Endothelial cell of umbilical vein (primary cell): ENCODE measurements at regions not wholly inside any gene's neighbourhood (a gene's known extent, or its start where the extent isn't known, plus 50 kb on each side); places are given as distances from the start of the nearest gene placed in this dataset.

Experiments
- BruUV-seq: library from RNA; stranded (reverse); fragments of 400-500 nt; replicated peaks from 2 replicates; lab custom pipeline; 2021; lab: Mats Ljungman, UMichigan
- CTCF ChIA-PET: fragments of 300-600, 350-600 bp; sonication (Branson Sonifier 250); formaldehyde crosslinking; loops from one replicate; lab custom pipeline; 2021; ENCODE audit warnings: antibody characterized with exemption, inconsistent platforms; lab: Charles Lee
- POLR2A ChIA-PET: fragments of 300-600, 350-600 bp; sonication (Branson Sonifier 250); formaldehyde crosslinking; loops from one replicate; lab custom pipeline; 2021; ENCODE audit warnings: antibody characterized with exemption, inconsistent platforms; lab: Charles Lee
- DNase-seq: peaks from one replicate; pipeline ENCODE4 v3.0.0-alpha.2; 2011; ENCODE audit warnings: low read depth, low spot score
- FAIRE-seq: peaks from 2 replicates; lab custom pipeline; 2011; peaks lifted over from hg19 to GRCh38; lab: Jason Lieb, UNC
- H2AFZ ChIP-seq: 2 replicates; pipeline ENCODE4 v1.6.0; 2012; ENCODE audit warnings: low read depth, low read length, control low read depth, inconsistent platforms
- H3K27ac ChIP-seq: 2 replicates; pipeline ENCODE4 v1.5.1; 2011; ENCODE audit warnings: low read depth, mild to moderate bottlenecking, control low read depth, low read length, moderate library complexity; ENCODE audit not compliant: insufficient read depth
- H3K27me3 ChIP-seq, 2 experiments: 2 replicates each; pipeline versions ENCODE4 v1.6.0 to v1.6.1; 2011; ENCODE audit warnings: low read length in 2 of 2, mixed read lengths in 1 of 2; ENCODE audit not compliant: control insufficient read depth in 2 of 2, insufficient read depth in 2 of 2
- H3K36me3 ChIP-seq, 2 experiments: 2 replicates in 1 of 2; 3 replicates in 1 of 2; pipeline ENCODE4 v1.5.1; 2011; ENCODE audit warnings: low read length in 2 of 2, mild to moderate bottlenecking in 1 of 2, moderate library complexity in 1 of 2; ENCODE audit not compliant: control insufficient read depth in 2 of 2, insufficient read depth in 2 of 2; ENCODE audit errors: extremely low read depth in 1 of 2
- H3K4me1 ChIP-seq: 3 replicates; pipeline ENCODE4 v1.5.1; 2011; ENCODE audit warnings: mild to moderate bottlenecking, low read length; ENCODE audit not compliant: control insufficient read depth, insufficient read depth; ENCODE audit errors: extremely low read depth
- H3K4me2 ChIP-seq: 2 replicates; pipeline ENCODE4 v1.6.1; 2011; ENCODE audit warnings: low read length, control low read depth, mixed read lengths; ENCODE audit not compliant: insufficient read depth
- H3K4me3 ChIP-seq, 3 experiments: fragments of 200-600 bp in 1 of 3; sonication (generic), shearing (Covaris generic) in 1 of 3; replicated peaks in 1 of 3; 2 replicates each; pipeline ENCODE4 v1.5.1; 2011 to 2016; ENCODE audit warnings: control low read depth in 3 of 3, low read length in 3 of 3, mild to moderate bottlenecking in 2 of 3, inconsistent platforms in 1 of 3, low read depth in 1 of 3, moderate library complexity in 1 of 3; ENCODE audit not compliant: insufficient read depth in 1 of 3
- H3K79me2 ChIP-seq: 2 replicates; pipeline ENCODE4 v1.6.0; 2012; ENCODE audit warnings: low read length, inconsistent platforms; ENCODE audit not compliant: control insufficient read depth, insufficient read depth
- H3K9ac ChIP-seq: replicated peaks from 2 replicates; pipeline ENCODE3; 2011; ENCODE audit warnings: low read length, control low read depth; ENCODE audit not compliant: insufficient read depth; ENCODE audit errors: extremely low read depth
- H3K9me1 ChIP-seq: replicated peaks from 3 replicates; pipeline ENCODE4 v1.6.0; 2011; ENCODE audit warnings: mild to moderate bottlenecking, low read length; ENCODE audit not compliant: control insufficient read depth, insufficient read depth; ENCODE audit errors: extremely low read depth
- H3K9me3 ChIP-seq: replicated peaks from 2 replicates; pipeline ENCODE4 v1.5.1; 2012; ENCODE audit warnings: low read length, inconsistent platforms; ENCODE audit not compliant: control insufficient read depth, insufficient read depth
- H4K20me1 ChIP-seq: replicated peaks from 2 replicates; pipeline ENCODE3; 2011; ENCODE audit warnings: mild to moderate bottlenecking, low read length; ENCODE audit not compliant: control insufficient read depth, insufficient read depth; ENCODE audit errors: extremely low read depth
- EZH2 ChIP-seq: IDR thresholded peaks from 2 replicates; pipeline ENCODE4 v1.6.1; 2012; ENCODE audit warnings: borderline replicate concordance, low read depth, mild to moderate bottlenecking, moderate library complexity, low read length, inconsistent platforms; ENCODE audit not compliant: severe bottlenecking
- GATA2 ChIP-seq: IDR thresholded peaks from 2 replicates; pipeline ENCODE4 v1.7.0; 2011; ENCODE audit warnings: low read depth, mild to moderate bottlenecking, moderate library complexity, mixed read lengths, low read length; ENCODE audit not compliant: insufficient read length, insufficient read depth
- JUN ChIP-seq: IDR thresholded peaks from 2 replicates; pipeline ENCODE4 v1.6.1; 2011; ENCODE audit warnings: borderline replicate concordance, low read depth; ENCODE audit not compliant: insufficient read length, insufficient read depth
- MYC ChIP-seq: IDR thresholded peaks from one replicate; pipeline ENCODE4 v1.6.1; 2011; ENCODE audit warnings: mild to moderate bottlenecking, low read depth, low read length
- POLR2A ChIP-seq: IDR thresholded peaks from 2 replicates; pipeline ENCODE4 v1.6.1; 2012; ENCODE audit warnings: low read depth, mild to moderate bottlenecking, control low read depth, low read length
- dilution Hi-C: fragments of 300-500 bp; cut with MboI; formaldehyde crosslinking; loops from one replicate; pipeline ENCODE4 v1.15.0; 2019; ENCODE audit warnings: low sequenced_read_pairs; ENCODE audit not compliant: extremely low pct_ligation_motif_present
- intact Hi-C: fragments of 100-400 bp; cut with micrococcal nuclease; formaldehyde crosslinking; loops from one replicate; pipeline ENCODE4 v1.10.0; 2022
- TF ChIP-seq, protein P1 (sequence below), 2 donors: IDR thresholded peaks; 1 replicate in 1 of 2; 2 replicates in 1 of 2; pipeline ENCODE4 v1.5.1; 2011; ENCODE audit warnings: low read length in 2 of 2, mild to moderate bottlenecking in 2 of 2, moderate library complexity in 2 of 2, control low read depth in 1 of 2, inconsistent platforms in 1 of 2, low read depth in 1 of 2; ENCODE audit not compliant: insufficient read depth in 1 of 2; ENCODE audit errors: extremely low read depth in 1 of 2
- TF ChIP-seq, protein P2 (sequence below): IDR thresholded peaks from 2 replicates; pipeline ENCODE4 v1.6.1; 2011; ENCODE audit not compliant: insufficient read depth, insufficient read length

DNA sequence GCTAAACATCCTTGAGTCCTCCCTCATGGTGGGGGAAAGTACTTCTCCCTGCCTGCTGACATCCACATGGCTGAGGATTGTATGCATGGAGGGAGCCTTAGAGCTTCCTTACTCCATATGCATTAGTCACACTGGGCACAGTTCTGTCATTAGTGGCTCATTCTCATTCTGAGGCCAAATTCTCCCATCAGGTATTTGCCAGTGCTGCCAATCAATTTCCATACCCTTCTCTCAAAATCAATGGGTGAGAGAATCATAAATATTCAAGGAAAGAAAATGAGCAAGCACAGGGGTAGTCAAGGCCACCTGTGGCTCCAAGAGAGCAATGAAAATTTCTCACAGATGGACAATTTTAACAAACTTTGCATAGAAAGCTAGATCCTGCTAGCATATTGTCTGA, 422.6 kb upstream of the SETBP1 start:
- Histone ChIP-seq H3K4me2 (no peak overlapping the region), H3K27ac (no peak overlapping the region), H2AFZ (no peak overlapping the region), H3K27me3 (no peaks in the 10 kb centered on the region), H3K9ac (no peak overlapping the region), H3K9me3 (no peaks in the 10 kb centered on the region), H3K79me2 (no peaks in the 10 kb centered on the region), H3K9me1 (no peaks in the 10 kb centered on the region), H4K20me1 (no peaks in the 10 kb centered on the region), H3K4me3 (no peak overlapping the region), H3K36me3 (no peaks in the 10 kb centered on the region), H3K4me1 (no peaks in the 10 kb centered on the region)
- no peak for DNase-seq
- no peak for TF ChIP-seq EZH2
- TF ChIP-seq, protein P1, sequence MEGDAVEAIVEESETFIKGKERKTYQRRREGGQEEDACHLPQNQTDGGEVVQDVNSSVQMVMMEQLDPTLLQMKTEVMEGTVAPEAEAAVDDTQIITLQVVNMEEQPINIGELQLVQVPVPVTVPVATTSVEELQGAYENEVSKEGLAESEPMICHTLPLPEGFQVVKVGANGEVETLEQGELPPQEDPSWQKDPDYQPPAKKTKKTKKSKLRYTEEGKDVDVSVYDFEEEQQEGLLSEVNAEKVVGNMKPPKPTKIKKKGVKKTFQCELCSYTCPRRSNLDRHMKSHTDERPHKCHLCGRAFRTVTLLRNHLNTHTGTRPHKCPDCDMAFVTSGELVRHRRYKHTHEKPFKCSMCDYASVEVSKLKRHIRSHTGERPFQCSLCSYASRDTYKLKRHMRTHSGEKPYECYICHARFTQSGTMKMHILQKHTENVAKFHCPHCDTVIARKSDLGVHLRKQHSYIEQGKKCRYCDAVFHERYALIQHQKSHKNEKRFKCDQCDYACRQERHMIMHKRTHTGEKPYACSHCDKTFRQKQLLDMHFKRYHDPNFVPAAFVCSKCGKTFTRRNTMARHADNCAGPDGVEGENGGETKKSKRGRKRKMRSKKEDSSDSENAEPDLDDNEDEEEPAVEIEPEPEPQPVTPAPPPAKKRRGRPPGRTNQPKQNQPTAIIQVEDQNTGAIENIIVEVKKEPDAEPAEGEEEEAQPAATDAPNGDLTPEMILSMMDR (IDR thresholded peaks at IDR 0.05; ENCODE audit: extremely low read depth in 1 of 2, insufficient read depth in 1 of 2, low read depth in 1 of 2, low read length in 2 of 2): no peak
- TF ChIP-seq POLR2A: no peak
- TF ChIP-seq JUN: no peak
- TF ChIP-seq MYC: no peak
- no peak for TF ChIP-seq GATA2
- TF ChIP-seq, protein P2, sequence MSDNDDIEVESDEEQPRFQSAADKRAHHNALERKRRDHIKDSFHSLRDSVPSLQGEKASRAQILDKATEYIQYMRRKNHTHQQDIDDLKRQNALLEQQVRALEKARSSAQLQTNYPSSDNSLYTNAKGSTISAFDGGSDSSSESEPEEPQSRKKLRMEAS: no peak
- no peak for FAIRE-seq
- intact Hi-C loops (no loop called here), dilution Hi-C loops (no loop called here)
- no TSS peak for BruUV-seq
- ChIA-PET POLR2A (no interaction called here), CTCF (no interaction called here)
